GM19324 (cell line): ENCODE measurements at regions not wholly inside any gene's neighbourhood (a gene's known extent, or its start where the extent isn't known, plus 50 kb on each side); places are given as distances from the start of the nearest gene placed in this dataset.
"Not testable (repeated sequence)": the region's sequence is repeated elsewhere in the genome, so short reads cannot be mapped to it uniquely, and the experiment has no call there.

Experiments
- ATAC-seq: cut with Tn5 transposase; IDR thresholded peaks from one replicate; pipeline ENCODE4 v1.9.1; 2021; ENCODE audit warnings: mild to moderate bottlenecking, moderate library complexity; ENCODE audit not compliant: unreplicated experiment, low FRiP score

GRCh38 chr2:175872721-175873120 lies 129.3 kb downstream of the LNPK start:
- no peak for ATAC-seq

- ATAC-seq, result no peak
These were observed 130.1 kb downstream of the LNPK start for GRCh38 chr2:175872005-175872348.

- ATAC-seq, result no peak
These were observed 130.6 kb downstream of the LNPK start for GRCh38 chr2:175871331-175872004.

GRCh38 chr2:175865716-175866115 lies 136.4 kb downstream of the LNPK start:
- no peak for ATAC-seq

GRCh38 chr2:175864137-175864850 lies 137.8 kb downstream of the LNPK start:
- no peak for ATAC-seq

- no peak for ATAC-seq
These were observed 140.1 kb downstream of the LNPK start for GRCh38 chr2:175861958-175862357.

- no peak for ATAC-seq
These were observed 146.1 kb downstream of the LNPK start for GRCh38 chr2:175855794-175856453.

- no peak for ATAC-seq
These were observed 146.8 kb downstream of the LNPK start for GRCh38 chr2:175855236-175855635.

GRCh38 chr2:175854665-175855064 lies 147.4 kb downstream of the LNPK start:
- no peak for ATAC-seq

GRCh38 chr2:175854129-175854528 lies 147.9 kb downstream of the LNPK start:
- no peak for ATAC-seq

GRCh38 chr2:175853616-175853890 lies 148.5 kb downstream of the LNPK start:
- ATAC-seq, result no peak

- ATAC-seq, result no peak
These were observed 149.0 kb downstream of the LNPK start for GRCh38 chr2:175852879-175853615.

- ATAC-seq, result no peak
These were observed 154.9 kb downstream of the LNPK start for GRCh38 chr2:175847128-175847527.

- ATAC-seq, result no peak
These were observed 157.9 kb downstream of the LNPK start for GRCh38 chr2:175844169-175844568.

- ATAC-seq, result no peak
These were observed 158.4 kb downstream of the LNPK start for GRCh38 chr2:175843625-175844024.

GRCh38 chr2:175842996-175843395 lies 159.1 kb downstream of the LNPK start:
- no peak for ATAC-seq

- ATAC-seq, result not testable (repeated sequence)
These were observed 161.3 kb downstream of the LNPK start for GRCh38 chr2:175840765-175841164.

- no peak for ATAC-seq
These were observed 161.8 kb downstream of the LNPK start for GRCh38 chr2:175840256-175840655.

GRCh38 chr2:175838979-175839378 lies 163.1 kb downstream of the LNPK start:
- no peak for ATAC-seq

- ATAC-seq, result no peak
These were observed 165.0 kb downstream of the LNPK start for GRCh38 chr2:175837046-175837445.

- no peak for ATAC-seq
These were observed 165.7 kb downstream of the LNPK start for GRCh38 chr2:175836361-175836760.
